ENCODE measurements at regions not wholly inside any gene's neighbourhood (a gene's known extent, or its start where the extent isn't known, plus 50 kb on each side); places are given as distances from the start of the nearest gene placed in this dataset.
"Not testable (repeated sequence)": the region's sequence is repeated elsewhere in the genome, so short reads cannot be mapped to it uniquely, and the experiment has no call there.

DNA sequence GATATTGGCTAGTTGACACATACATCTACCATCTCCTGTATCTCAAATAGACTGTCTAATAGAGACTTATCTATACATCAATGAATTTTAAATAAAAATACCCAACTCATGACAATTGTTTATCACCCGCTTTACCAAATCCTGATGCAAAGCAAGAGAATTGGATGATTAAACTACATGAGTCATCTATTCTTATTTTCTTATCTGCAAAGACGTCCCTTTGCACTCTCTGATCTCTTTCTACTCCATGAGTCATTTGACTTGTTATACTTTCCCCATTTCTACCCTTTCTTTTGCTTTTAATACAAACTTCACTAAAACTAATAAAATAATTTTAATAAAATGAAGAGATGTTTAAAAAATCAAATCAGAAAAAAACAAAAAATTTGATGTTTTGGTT, 261.7 kb upstream of the MAP2 start:
- 66 to 76% methylated on average over 2 of the region's 2 CpGs for WGBS, 2 donors (ENCODE audit: low coverage in 1 of 2)

DNA sequence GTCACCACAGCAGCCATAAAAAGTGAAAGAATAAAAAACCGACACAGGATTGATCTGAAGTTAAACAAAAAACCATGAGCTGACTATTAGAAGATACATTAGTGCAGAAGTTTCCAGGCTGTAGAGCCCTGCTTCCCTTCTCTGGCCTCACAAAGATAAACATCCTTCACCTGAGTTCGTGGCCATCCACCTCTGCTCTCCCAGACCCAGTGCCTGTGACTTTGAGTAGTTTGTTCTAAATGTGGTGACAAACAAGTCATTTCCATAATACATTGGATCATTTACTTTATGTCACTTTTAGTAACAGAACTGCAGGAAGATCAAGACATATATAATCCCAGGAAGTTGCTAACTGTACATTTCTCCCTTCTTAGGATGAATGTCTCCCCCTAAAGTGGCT, 241.9 kb upstream of the MAP2 start:
- H3K36me3 ChIP-seq, result no peaks in the 10 kb centered on the region
- no peak for ATAC-seq
- TF ChIP-seq EP300 (IDR thresholded peaks at IDR 0.05) (no peak), POLR2AphosphoS5 (IDR thresholded peaks at IDR 0.05) (no peak), POLR2A (IDR thresholded peaks at IDR 0.05) (no peak), CTCF (IDR thresholded peaks at IDR 0.05) (no peak)
- no peaks in the 10 kb centered on the region for H3K9me3 ChIP-seq
- H3K27ac ChIP-seq, result no peak overlapping the region
- no peaks in the 10 kb centered on the region for H3K4me1 ChIP-seq
- H3K27me3 ChIP-seq, result peaks cover 3% of the 10 kb centered on the region
- H3K4me3 ChIP-seq, result no peak overlapping the region
- 10 to 21% methylated on average over 2 of the region's 2 CpGs for WGBS, 2 donors (ENCODE audit: low coverage in 1 of 2)

More for the DNA sequence above, 261.7 kb upstream of the MAP2 start:
- H3K4me1 ChIP-seq, result no peaks in the 10 kb centered on the region
- H3K36me3 ChIP-seq, result no peaks in the 10 kb centered on the region
- ATAC-seq, result no peak
- TF ChIP-seq POLR2AphosphoS5 (IDR thresholded peaks at IDR 0.05) (no peak), POLR2A (IDR thresholded peaks at IDR 0.05) (no peak), EP300 (IDR thresholded peaks at IDR 0.05) (no peak), CTCF (IDR thresholded peaks at IDR 0.05) (no peak)
- H3K4me3 ChIP-seq, result no peak overlapping the region
- no peak overlapping the region for H3K27ac ChIP-seq
- peaks cover 0 to 4% (median 0%) of the 10 kb centered on the region in 3 donors for H3K9me3 ChIP-seq
- no peaks in the 10 kb centered on the region for H3K27me3 ChIP-seq

DNA sequence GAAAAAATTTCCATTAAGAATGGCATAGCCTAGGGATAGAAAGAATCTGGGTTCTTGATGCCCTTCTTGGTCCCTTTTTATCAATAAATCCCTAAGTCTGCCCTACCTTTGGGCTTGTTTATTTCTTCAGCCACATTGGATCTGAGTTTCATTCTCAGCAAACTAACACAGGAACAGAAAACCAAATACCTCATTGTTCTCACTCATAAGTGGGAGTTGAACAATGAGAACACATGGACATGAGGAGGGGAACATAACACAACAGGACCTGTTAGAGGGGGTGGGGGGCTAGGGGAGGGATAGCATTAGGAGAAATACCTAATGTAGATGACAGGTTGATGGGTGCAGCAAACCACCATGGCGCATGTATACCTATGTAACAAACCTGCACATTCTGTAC, 237.0 kb upstream of the MAP2 start:
- WGBS, 2 donors (ENCODE audit: low coverage in 1 of 2), result 100% methylated on average over 1 of the region's 1 CpG
- not testable (repeated sequence) for ATAC-seq, H3K9me3 ChIP-seq, H3K27me3 ChIP-seq, H3K4me1 ChIP-seq, H3K4me3 ChIP-seq, H3K36me3 ChIP-seq, H3K27ac ChIP-seq

GRCh38 chr2:209189893-209190292, 234.0 kb upstream of the MAP2 start:
- Histone ChIP-seq H3K4me1 (no peaks in the 10 kb centered on the region), H3K9me3 (no peaks in the 10 kb centered on the region), H3K27ac (no peak overlapping the region), H3K4me3 (no peak overlapping the region), H3K36me3 (no peaks in the 10 kb centered on the region), H3K27me3 (no peaks in the 10 kb centered on the region)
- TF ChIP-seq CTCF (IDR thresholded peaks at IDR 0.05) (no peak), POLR2A (IDR thresholded peaks at IDR 0.05) (no peak), POLR2AphosphoS5 (IDR thresholded peaks at IDR 0.05) (no peak), EP300 (IDR thresholded peaks at IDR 0.05) (no peak)
- no peak for ATAC-seq
- 42 to 57% methylated on average over 1 of the region's 1 CpG for WGBS, 2 donors (ENCODE audit: low coverage in 1 of 2)

- no peak for TF ChIP-seq POLR2A (IDR thresholded peaks at IDR 0.05)
- TF ChIP-seq EP300 (IDR thresholded peaks at IDR 0.05), result no peak
- no peak for ATAC-seq
- H3K27me3 ChIP-seq, result no peaks in the 10 kb centered on the region
These were observed 232.7 kb upstream of the MAP2 start for GRCh38 chr2:209191139-209191538.

GRCh38 chr2:209194717-209195116, 229.1 kb upstream of the MAP2 start:
- no peaks in the 10 kb centered on the region for H3K4me1 ChIP-seq
- H3K4me3 ChIP-seq, result no peak overlapping the region
- H3K9me3 ChIP-seq, result no peaks in the 10 kb centered on the region
- H3K27me3 ChIP-seq, result no peaks in the 10 kb centered on the region
- no peak for ATAC-seq
- TF ChIP-seq POLR2A (IDR thresholded peaks at IDR 0.05) (no peak), POLR2AphosphoS5 (IDR thresholded peaks at IDR 0.05) (no peak), CTCF (IDR thresholded peaks at IDR 0.05) (no peak), EP300 (IDR thresholded peaks at IDR 0.05) (no peak)
- H3K27ac ChIP-seq, result no peak overlapping the region
- no peaks in the 10 kb centered on the region for H3K36me3 ChIP-seq
- 55 to 60% methylated on average over 2 of the region's 2 CpGs for WGBS, 2 donors (ENCODE audit: low coverage in 1 of 2)

More at GRCh38 chr2:209191139-209191538, 232.7 kb upstream of the MAP2 start:
- Histone ChIP-seq H3K36me3 (no peaks in the 10 kb centered on the region), H3K4me1 (no peaks in the 10 kb centered on the region), H3K9me3 (no peaks in the 10 kb centered on the region), H3K27ac (no peak overlapping the region), H3K4me3 (no peak overlapping the region)
